Right atrium auricular region (tissue), 2 donors: ENCODE measurements at regions not wholly inside any gene's neighbourhood (a gene's known extent, or its start where the extent isn't known, plus 50 kb on each side); places are given as distances from the start of the nearest gene placed in this dataset.

Experiments
- DNase-seq: peaks from one replicate; pipeline ENCODE4 v3.0.0-alpha.2; 2019; ENCODE audit warnings: low spot score
- H3K27ac ChIP-seq, 2 donors: fragments of 200-600 bp; sonication (generic); 1 replicate in 1 of 2; 2 replicates in 1 of 2; pipeline ENCODE4 v1.5.1; 2016 to 2019
- H3K27me3 ChIP-seq, 2 donors: fragments of 200-600 bp; sonication (generic); one replicate each; pipeline versions ENCODE4 v1.5.1 to v1.6.0; 2017 to 2019
- H3K36me3 ChIP-seq: fragments of 200-600 bp; sonication (generic); one replicate; pipeline ENCODE4 v1.5.1; 2016
- H3K4me1 ChIP-seq, 2 donors: fragments of 200-600 bp; sonication (generic); one replicate each; pipeline versions ENCODE4 v1.5.1 to v1.6.0; 2017 to 2019
- H3K4me3 ChIP-seq, 2 donors: fragments of 200-600 bp; sonication (generic); 1 replicate in 1 of 2; 2 replicates in 1 of 2; pipeline ENCODE4 v1.5.1; 2017 to 2019; ENCODE audit warnings: mild to moderate bottlenecking in 1 of 2, moderate library complexity in 1 of 2
- H3K9me3 ChIP-seq, 2 donors: fragments of 200-600 bp; sonication (generic); one replicate each; pipeline ENCODE4 v1.5.1; 2019
- CTCF ChIP-seq, 2 donors: fragments of 200-600 bp; sonication (generic); IDR thresholded peaks; one replicate each; pipeline ENCODE4 v1.5.1; 2019; ENCODE audit warnings: antibody characterized with exemption in 2 of 2

GRCh38 chr9:75448281-75448680 lies 360.0 kb downstream of the OSTF1 start:
- Histone ChIP-seq H3K9me3 (no peaks in the 10 kb centered on the region), H3K27me3 (no peaks in the 10 kb centered on the region), H3K36me3 (no peaks in the 10 kb centered on the region), H3K4me1 (peaks cover 0 to 30% of the 10 kb centered on the region in 2 donors), H3K4me3 (no peak overlapping the region), H3K27ac (peak overlapping the region in 1 of 2 donors; percentile 49)
- no peak for TF ChIP-seq CTCF (IDR thresholded peaks at IDR 0.05)
- no peak for DNase-seq

- Histone ChIP-seq H3K4me3 (no peak overlapping the region), H3K27ac (peak overlapping the region in 1 of 2 donors; percentile 49), H3K36me3 (no peaks in the 10 kb centered on the region), H3K9me3 (no peaks in the 10 kb centered on the region), H3K4me1 (peaks cover 0 to 30% of the 10 kb centered on the region in 2 donors), H3K27me3 (no peaks in the 10 kb centered on the region)
- DNase-seq: no peak
- no peak for TF ChIP-seq CTCF (IDR thresholded peaks at IDR 0.05)
Observed at GRCh38 chr9:75448955-75449354, 360.6 kb downstream of the OSTF1 start.

- no peaks in the 10 kb centered on the region for H3K27me3 ChIP-seq
- H3K27ac ChIP-seq: no peak overlapping the region
- no peak for TF ChIP-seq CTCF (IDR thresholded peaks at IDR 0.05)
Observed at GRCh38 chr9:75451045-75451444, 362.7 kb downstream of the OSTF1 start.

GRCh38 chr9:75451505-75451904 lies 363.2 kb downstream of the OSTF1 start:
- Histone ChIP-seq H3K4me1 (peaks cover 0 to 30% of the 10 kb centered on the region in 2 donors), H3K36me3 (no peaks in the 10 kb centered on the region), H3K27ac (no peak overlapping the region), H3K27me3 (no peaks in the 10 kb centered on the region), H3K9me3 (no peaks in the 10 kb centered on the region), H3K4me3 (no peak overlapping the region)
- TF ChIP-seq CTCF (IDR thresholded peaks at IDR 0.05): no peak
- DNase-seq: no peak

More at GRCh38 chr9:75451045-75451444, 362.7 kb downstream of the OSTF1 start:
- Histone ChIP-seq H3K9me3 (no peaks in the 10 kb centered on the region), H3K4me1 (peaks cover 0 to 30% of the 10 kb centered on the region in 2 donors), H3K4me3 (no peak overlapping the region), H3K36me3 (no peaks in the 10 kb centered on the region)
- DNase-seq: no peak

- H3K4me3 ChIP-seq: no peak overlapping the region
- H3K27me3 ChIP-seq: no peaks in the 10 kb centered on the region
- no peak for DNase-seq
- H3K36me3 ChIP-seq: no peaks in the 10 kb centered on the region
- H3K4me1 ChIP-seq: peaks cover 0 to 29% of the 10 kb centered on the region in 2 donors
- TF ChIP-seq CTCF (IDR thresholded peaks at IDR 0.05): no peak
- H3K9me3 ChIP-seq: no peaks in the 10 kb centered on the region
- H3K27ac ChIP-seq: no peak overlapping the region
Observed at GRCh38 chr9:75452512-75452911, 364.2 kb downstream of the OSTF1 start.

- Histone ChIP-seq H3K36me3 (no peaks in the 10 kb centered on the region), H3K9me3 (no peaks in the 10 kb centered on the region), H3K4me3 (no peak overlapping the region), H3K27ac (no peak overlapping the region), H3K4me1 (peaks cover 0 to 21% of the 10 kb centered on the region in 2 donors), H3K27me3 (no peaks in the 10 kb centered on the region)
- TF ChIP-seq CTCF (IDR thresholded peaks at IDR 0.05): no peak
- DNase-seq: no peak
Observed at GRCh38 chr9:75454043-75454442, 365.7 kb downstream of the OSTF1 start.
